H1 (cell line): ENCODE measurements at regions not wholly inside any gene's neighbourhood (a gene's known extent, or its start where the extent isn't known, plus 50 kb on each side); places are given as distances from the start of the nearest gene placed in this dataset.

Source experiments
- JUND ChIP-seq: IDR thresholded peaks from 2 replicates; pipeline ENCODE4 v1.6.1; 2011; ENCODE audit warnings: mild to moderate bottlenecking, improper control_type of control experiment, low read length
- SP2 ChIP-seq: IDR thresholded peaks from 2 replicates; pipeline ENCODE4 v1.6.1; 2012; ENCODE audit warnings: mild to moderate bottlenecking, low read length, inconsistent platforms
- TAF1 ChIP-seq: IDR thresholded peaks from 2 replicates; pipeline ENCODE4 v1.6.1; 2011; ENCODE audit warnings: mild to moderate bottlenecking, low read depth, low read length
- TF ChIP-seq, protein P1 (sequence below): IDR thresholded peaks from 2 replicates; pipeline ENCODE4 v1.6.1; 2012; ENCODE audit warnings: low read length, inconsistent platforms

DNA sequence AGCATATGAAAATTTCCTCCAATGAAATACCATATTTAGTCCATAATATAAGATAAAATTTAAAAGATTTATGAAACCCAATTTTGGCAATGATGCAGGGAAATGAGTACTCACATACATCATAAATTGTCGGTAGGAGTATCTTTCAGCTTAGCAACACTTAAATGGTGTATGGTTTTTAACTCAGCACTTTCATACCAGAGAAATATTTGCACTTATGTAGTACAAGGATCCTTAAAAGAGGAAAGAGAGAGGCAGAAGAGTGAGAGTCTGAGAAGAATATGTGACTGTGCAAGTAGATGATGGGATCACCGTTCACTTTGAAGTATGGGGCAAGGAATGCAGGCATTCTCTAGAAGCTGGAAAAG, 379.3 kb upstream of the DCN start (continued):
- TF ChIP-seq, protein P1, sequence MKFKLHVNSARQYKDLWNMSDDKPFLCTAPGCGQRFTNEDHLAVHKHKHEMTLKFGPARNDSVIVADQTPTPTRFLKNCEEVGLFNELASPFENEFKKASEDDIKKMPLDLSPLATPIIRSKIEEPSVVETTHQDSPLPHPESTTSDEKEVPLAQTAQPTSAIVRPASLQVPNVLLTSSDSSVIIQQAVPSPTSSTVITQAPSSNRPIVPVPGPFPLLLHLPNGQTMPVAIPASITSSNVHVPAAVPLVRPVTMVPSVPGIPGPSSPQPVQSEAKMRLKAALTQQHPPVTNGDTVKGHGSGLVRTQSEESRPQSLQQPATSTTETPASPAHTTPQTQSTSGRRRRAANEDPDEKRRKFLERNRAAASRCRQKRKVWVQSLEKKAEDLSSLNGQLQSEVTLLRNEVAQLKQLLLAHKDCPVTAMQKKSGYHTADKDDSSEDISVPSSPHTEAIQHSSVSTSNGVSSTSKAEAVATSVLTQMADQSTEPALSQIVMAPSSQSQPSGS, result no peak
- TF ChIP-seq TAF1 (no peak), JUND (no peak), SP2 (no peak)
